Kidney capillary endothelial cell (primary cell): ENCODE measurements at regions not wholly inside any gene's neighbourhood (a gene's known extent, or its start where the extent isn't known, plus 50 kb on each side); places are given as distances from the start of the nearest gene placed in this dataset.
A peak's percentile ranks its signal among the peaks of the same experiment; 100 is the strongest.

Experiments used
- DNase-seq: peaks from one replicate; pipeline ENCODE4 v3.0.0-alpha.2; 2018; ENCODE audit warnings: low spot score

DNA sequence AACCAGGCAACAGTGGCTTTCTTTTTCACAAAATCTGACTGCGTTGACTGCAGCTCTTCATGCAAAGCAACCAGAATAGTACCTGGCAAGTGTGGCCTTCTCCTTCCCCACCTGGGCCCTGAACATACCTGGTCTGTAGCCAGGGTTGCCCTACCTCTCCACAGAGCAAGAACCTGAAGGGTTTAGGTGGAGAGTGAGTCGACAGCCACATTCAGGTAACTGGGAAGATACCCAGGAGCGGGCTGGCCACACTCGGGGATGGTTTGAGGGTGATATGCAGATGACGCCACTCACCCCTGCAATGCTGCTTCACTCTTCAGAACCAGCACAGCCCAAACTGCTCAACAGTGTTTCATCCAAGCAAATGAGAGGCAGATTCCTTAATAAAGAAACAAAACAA, 117.3 kb downstream of the TTC32 start:
- DNase-seq, result no peak

DNA sequence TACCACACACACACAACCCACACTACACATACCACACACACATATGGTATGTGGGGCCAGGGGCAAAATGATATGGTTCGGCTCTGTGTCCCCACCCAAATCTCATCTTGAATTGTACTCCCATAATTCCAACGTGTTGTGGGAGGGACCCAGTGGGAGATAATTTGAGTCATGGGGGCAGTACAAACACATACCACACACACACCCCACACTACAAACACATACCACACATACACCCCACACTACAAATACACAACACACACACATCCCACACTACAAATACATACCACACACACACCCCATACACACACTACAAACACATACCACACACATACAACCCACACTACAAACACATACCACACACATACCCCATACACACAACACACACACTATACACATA, 117.8 kb downstream of the TTC32 start:
- DNase-seq, result no peak

GRCh38 chr2:19776941-19777514, 124.8 kb downstream of the TTC32 start:
- no peak for DNase-seq

DNA sequence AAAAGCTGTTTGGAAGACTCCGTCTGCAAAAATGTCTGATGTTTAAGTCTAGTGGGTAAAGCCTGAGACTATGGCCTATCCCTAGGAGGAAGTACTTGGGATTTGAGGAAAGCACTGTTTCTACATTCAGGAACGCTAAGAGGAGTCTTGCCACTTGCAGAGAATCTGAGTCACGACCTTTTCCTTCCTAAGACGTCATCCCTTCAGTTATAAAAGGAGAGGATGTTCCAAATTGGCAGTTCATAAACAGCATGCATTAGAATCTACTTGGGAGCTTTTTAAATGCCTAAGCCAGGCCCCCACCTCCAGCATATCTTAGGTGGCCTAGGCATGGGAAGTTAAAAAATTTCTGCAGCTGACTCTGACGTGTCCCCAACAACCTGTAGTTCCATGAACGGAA, 125.9 kb downstream of the TTC32 start:
- peak; percentile 87 for DNase-seq

- DNase-seq, result no peak
Measured at GRCh38 chr2:19775315-19775714, 126.5 kb downstream of the TTC32 start.

DNA sequence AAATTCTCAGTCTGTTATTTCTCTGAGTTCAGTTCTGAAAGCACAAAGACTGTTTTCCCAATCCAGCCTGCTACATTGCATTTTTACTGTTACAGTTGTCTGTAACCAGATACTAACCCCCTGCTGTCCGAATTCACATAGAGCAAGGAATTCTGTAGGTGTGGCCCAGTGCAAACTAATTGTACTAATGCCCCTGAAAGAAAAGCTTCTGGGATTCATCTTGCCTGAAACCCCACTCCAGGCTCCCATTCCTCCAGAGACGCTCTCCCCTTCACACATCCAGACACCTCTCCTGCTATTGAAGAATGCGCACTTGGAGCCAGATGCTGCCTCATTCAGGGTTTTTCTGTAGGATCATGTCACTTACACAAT, 127.0 kb downstream of the TTC32 start:
- DNase-seq, result no peak

GRCh38 chr2:19772981-19773380, 128.8 kb downstream of the TTC32 start:
- no peak for DNase-seq

- no peak for DNase-seq
Measured at GRCh38 chr2:19769513-19769912, 132.3 kb downstream of the TTC32 start.

DNA sequence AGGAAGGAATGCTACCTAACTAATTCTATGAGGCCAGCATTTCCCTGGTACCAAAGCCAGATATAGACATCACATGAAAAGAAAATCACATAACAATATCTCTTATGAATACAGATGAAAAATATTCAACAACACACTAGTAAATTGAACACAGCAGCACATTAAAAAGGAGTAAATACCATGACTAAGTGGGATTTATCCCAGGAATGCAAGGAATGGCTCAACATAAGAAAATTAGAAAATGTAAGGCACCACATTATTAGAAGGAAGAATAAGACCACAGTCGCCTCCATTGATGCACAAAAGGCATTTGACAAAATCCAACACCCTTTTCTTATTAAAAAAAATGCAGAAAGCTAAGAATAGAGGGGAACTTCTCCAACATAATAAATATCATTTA, 133.9 kb downstream of the TTC32 start:
- no peak for DNase-seq

DNA sequence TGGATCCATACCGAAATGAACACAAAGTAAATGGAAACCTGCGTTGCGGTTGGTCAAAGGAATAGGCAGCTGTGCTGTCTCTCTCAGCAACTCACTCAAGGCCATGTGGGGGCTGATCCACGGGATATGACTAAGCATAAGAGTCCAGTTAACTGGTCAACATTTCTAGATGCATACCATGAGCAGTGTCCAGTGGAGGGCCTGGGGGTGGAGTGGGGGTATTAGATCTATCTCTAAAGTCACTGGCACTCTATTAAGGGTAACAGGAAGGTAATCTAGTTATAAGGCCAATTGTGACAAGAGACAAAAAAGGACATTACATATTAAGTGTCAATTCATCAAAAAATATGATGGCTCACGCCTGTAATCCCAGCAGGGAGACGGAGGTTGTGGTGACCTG, 136.8 kb downstream of the TTC32 start:
- no peak for DNase-seq

GRCh38 chr2:19763731-19764130, 138.1 kb downstream of the TTC32 start:
- no peak for DNase-seq

DNA sequence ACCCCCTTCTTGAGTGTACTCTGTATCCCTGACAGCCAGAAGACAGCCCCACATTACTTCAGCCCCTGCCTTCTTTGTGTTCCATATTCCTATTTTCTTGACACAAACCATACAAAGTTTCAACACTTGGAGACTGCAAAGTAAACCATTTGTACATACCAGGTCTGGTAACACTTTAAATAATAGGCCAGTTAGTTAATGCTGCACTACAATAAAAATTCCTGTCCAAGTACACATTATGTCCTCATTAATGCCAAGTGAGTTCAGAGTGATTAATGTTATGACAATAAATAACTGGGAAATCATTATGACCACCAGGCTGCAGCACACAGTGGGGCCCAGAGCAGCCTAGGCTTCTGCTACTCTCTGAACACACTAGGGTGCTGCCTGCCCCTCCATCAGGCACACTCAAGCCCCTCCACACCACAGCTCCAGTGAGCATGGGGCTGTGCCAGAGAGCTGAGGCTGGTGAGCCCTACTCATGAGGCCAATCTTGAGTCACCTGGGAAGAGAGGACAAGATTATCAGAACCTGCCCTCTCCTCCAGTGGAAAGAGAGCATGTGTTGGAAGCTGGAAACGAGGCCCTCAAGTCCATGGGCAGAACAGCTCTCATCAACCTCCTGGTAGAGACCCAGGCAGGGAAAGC, 138.7 kb downstream of the TTC32 start:
- DNase-seq, result no peak

DNA sequence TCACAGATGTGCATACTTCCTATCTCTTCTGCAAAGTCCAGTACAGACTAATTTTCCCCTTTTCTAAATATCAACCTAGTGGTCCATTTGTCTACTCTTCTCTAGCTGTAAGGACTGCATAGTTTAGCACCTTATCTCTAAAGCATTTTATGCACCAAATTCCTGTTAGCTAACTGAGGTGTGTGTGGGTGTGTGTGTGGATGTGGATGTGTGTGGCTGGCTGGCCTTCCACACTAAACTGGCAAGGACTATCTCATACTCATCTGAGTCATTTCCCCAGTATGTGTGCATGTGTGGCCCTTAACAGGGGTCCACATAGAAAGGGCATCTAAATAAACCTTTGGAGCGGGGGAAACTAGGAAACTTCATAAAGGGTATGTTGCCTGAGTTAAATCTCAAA, 139.6 kb downstream of the TTC32 start:
- DNase-seq, result no peak

DNA sequence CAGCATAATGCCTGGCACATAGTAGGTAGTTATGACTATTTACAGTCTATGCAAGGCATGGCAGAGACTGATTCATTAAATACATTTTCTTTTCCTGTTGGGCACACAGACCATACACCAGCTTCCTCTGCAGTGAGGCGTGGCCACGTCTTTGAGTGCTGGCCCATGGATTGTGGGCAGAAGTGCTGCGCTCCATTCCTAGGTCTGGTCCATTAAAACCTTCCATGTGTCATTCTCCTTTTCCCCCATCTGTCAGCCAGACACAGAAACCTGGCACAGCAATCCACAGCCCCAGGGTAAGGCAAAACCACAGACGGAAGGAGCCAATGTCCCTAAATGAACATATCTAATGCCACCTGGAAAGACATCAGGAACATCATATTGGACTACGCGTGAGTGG, 141.9 kb downstream of the TTC32 start:
- DNase-seq, result no peak

DNA sequence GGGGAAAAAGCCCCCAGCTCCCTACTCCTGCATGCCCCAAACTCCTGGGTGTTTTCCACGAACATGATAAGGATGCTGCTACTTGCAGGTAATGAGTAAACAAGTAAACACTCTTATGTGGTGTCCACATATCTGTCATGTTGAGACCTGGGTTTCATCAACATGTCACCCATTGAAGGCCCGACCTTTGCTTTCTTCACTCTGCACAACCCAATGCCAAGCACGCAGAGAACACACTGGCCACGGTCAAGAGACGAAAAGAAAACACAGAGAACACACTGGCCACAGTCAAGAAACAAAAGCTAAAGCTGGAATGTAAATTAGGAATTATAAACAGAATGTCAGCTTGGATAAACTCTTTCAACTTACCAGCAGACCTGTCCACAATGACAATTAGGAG, 143.1 kb downstream of the TTC32 start:
- DNase-seq, result no peak

- no peak for DNase-seq
Measured at GRCh38 chr2:19757586-19757985, 144.2 kb downstream of the TTC32 start.

- no peak for DNase-seq
Measured at GRCh38 chr2:19754907-19755306, 146.9 kb downstream of the TTC32 start.

DNA sequence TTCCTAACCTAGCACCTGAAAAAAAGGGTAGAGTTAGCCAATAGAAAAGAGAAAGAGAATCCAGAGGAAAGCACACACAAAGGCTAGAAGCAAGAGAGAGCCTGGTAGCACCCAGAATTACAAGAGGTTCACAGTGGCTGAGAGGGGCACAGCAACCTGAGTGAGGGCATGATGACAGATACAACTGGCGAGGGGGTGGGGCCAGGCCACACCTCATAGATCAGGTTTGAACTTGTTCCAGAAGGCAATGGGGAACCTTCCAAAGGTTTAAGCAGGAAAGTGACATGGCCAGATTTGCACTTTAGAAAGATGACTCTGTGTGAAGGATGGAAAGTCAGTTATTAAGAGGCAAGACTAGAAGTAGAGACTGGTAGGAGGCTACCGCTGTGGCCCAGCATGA, 148.0 kb downstream of the TTC32 start:
- no peak for DNase-seq

DNA sequence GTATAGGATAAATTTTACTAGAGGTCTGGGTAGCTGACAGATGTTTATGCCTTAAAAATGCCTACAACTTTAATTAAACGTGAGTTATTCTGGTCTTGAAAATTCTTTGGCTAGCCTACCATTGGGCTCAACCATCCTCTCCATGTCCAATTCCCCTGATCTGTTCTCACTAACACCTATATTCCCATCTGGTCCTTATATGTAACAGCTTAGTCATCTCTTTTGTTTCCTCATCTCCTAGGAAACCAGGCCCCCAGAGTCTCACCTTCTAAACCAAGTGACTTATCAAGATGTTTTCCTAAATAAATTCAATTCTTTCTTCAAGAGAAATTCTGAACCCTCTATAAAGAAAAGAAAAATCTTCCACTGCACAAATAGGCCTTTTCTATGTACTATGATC, 148.5 kb downstream of the TTC32 start:
- no peak for DNase-seq

DNA sequence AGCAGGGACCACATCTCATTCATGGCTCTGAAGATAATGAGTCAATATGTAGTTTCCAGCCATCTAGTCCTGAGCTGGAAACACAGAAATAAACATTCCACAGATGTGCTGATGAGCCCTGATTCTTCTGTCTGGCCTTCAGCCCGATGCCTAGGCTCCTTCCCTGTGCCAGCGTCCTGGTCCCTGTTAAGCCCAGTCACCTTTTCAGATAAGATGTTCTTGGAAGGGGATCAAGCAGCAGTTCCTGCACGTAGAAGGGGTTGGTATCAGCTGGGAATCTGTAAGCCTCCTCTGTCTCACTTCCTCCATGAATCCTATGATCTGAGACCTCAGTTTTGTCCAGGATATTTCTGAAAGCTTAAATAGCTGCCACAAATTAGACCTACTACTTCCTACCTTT, 149.3 kb downstream of the TTC32 start:
- DNase-seq, result no peak

- DNase-seq, result no peak
Measured at GRCh38 chr2:19751631-19752030, 150.2 kb downstream of the TTC32 start.

DNA sequence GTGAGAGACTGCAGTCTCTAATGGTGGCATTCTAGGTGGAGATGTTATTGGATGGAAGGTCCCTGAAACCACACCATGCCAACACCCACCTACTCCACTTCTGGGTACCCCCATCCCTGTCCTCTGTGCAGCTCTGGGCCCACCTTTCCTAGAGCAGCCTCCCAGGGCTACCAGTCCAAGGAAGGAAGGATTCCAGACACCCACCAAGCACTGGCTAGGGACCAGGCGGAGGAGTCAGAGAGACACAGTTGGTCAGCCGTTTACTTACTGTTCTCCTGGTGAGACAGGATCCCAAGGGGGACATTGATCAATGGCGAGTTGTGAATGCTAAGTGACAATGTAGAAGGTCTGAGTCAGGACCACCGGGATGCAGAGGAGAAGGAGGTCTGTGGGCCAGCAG, 151.6 kb downstream of the TTC32 start:
- DNase-seq, result no peak

- DNase-seq, result no peak
Measured at GRCh38 chr2:19749507-19749836, 152.3 kb downstream of the TTC32 start.

DNA sequence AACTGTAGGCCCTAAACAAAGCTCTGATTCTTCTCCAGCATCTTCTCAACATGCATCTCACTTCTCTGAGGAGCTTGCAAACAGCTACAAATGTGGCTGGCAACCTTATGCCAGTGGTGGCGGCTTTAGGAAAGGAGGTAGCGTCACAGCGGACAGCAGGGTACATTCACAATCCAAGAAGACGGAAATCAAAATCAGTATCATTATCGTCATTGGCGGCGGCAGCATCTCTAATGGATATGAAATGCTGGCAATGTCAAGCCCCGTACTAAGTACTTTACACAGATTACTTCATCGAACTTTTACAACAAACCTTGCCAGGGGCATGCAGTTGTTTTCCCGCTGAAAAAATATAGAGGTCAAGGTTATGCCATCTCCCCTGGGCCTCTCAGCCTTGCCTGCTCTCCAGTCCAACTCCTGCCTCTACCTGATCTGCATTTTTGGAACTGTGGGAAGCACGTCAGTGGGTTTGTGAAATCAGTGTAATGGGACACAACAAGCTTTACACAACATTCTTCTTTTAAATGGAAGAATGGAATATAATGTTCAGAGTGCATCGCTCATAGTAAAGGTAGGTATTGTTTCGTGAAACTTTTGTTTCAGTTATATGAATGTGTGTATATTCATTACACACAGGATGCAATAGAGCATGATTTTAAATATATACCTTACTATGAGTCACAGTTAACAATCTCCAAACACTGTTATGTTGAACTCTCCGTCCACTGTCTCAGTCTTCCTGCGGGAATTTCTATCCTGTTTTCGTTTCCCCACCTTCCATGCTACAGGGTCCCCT, 152.9 kb downstream of the TTC32 start:
- no peak for DNase-seq
